ENCODE measurements at regions not wholly inside any gene's neighbourhood (a gene's known extent, or its start where the extent isn't known, plus 50 kb on each side); places are given as distances from the start of the nearest gene placed in this dataset.

GRCh38 chr3:132987396-132987795 is 50.8 kb upstream of the TMEM108 start:
- no peaks in the 10 kb centered on the region for H3K36me3 Mint-ChIP-seq (ENCODE audit: low read depth, unreplicated experiment)
- no peak overlapping the region for H3K4me3 Mint-ChIP-seq (ENCODE audit: unreplicated experiment)
- no peak overlapping the region for H3K27ac Mint-ChIP-seq (ENCODE audit: unreplicated experiment)
- no peaks in the 10 kb centered on the region for H3K9me3 Mint-ChIP-seq (ENCODE audit: unreplicated experiment)
- peaks cover 2% of the 10 kb centered on the region for H3K27me3 Mint-ChIP-seq (ENCODE audit: unreplicated experiment)
- DNase-seq (ENCODE audit: low spot score) = no peak
- TF ChIP-seq CTCF (IDR thresholded peaks at IDR 0.05; ENCODE audit: unreplicated experiment) = no peak
- H3K4me1 Mint-ChIP-seq (ENCODE audit: unreplicated experiment) = no peaks in the 10 kb centered on the region

GRCh38 chr3:132984181-132984580 is 54.0 kb upstream of the TMEM108 start:
- Mint-ChIP-seq H3K4me3 (ENCODE audit: unreplicated experiment) (no peak overlapping the region), H3K4me1 (ENCODE audit: unreplicated experiment) (no peaks in the 10 kb centered on the region), H3K27ac (ENCODE audit: unreplicated experiment) (no peak overlapping the region), H3K27me3 (ENCODE audit: unreplicated experiment) (peaks cover 2% of the 10 kb centered on the region), H3K9me3 (ENCODE audit: unreplicated experiment) (no peaks in the 10 kb centered on the region), H3K36me3 (ENCODE audit: low read depth, unreplicated experiment) (no peaks in the 10 kb centered on the region)
- TF ChIP-seq CTCF (IDR thresholded peaks at IDR 0.05; ENCODE audit: unreplicated experiment) = no peak
- no peak for DNase-seq (ENCODE audit: low spot score)

GRCh38 chr3:132983143-132983770 is 54.9 kb upstream of the TMEM108 start:
- Mint-ChIP-seq H3K9me3 (ENCODE audit: unreplicated experiment) (no peaks in the 10 kb centered on the region), H3K27me3 (ENCODE audit: unreplicated experiment) (peaks cover 2% of the 10 kb centered on the region), H3K4me1 (ENCODE audit: unreplicated experiment) (peaks cover under 1% of the 10 kb centered on the region), H3K36me3 (ENCODE audit: low read depth, unreplicated experiment) (no peaks in the 10 kb centered on the region), H3K4me3 (ENCODE audit: unreplicated experiment) (no peak overlapping the region), H3K27ac (ENCODE audit: unreplicated experiment) (no peak overlapping the region)
- TF ChIP-seq CTCF (IDR thresholded peaks at IDR 0.05; ENCODE audit: unreplicated experiment) = no peak
- no peak for DNase-seq (ENCODE audit: low spot score)

- no peak overlapping the region for H3K27ac Mint-ChIP-seq (ENCODE audit: unreplicated experiment)
- H3K4me3 Mint-ChIP-seq (ENCODE audit: unreplicated experiment) = no peak overlapping the region
- no peaks in the 10 kb centered on the region for H3K36me3 Mint-ChIP-seq (ENCODE audit: low read depth, unreplicated experiment)
- peaks cover 7% of the 10 kb centered on the region for H3K4me1 Mint-ChIP-seq (ENCODE audit: unreplicated experiment)
- H3K9me3 Mint-ChIP-seq (ENCODE audit: unreplicated experiment) = no peaks in the 10 kb centered on the region
- DNase-seq (ENCODE audit: low spot score) = no peak
- peaks cover 2% of the 10 kb centered on the region for H3K27me3 Mint-ChIP-seq (ENCODE audit: unreplicated experiment)
- no peak for TF ChIP-seq CTCF (IDR thresholded peaks at IDR 0.05; ENCODE audit: unreplicated experiment)
Observed at GRCh38 chr3:132981719-132982118, 56.5 kb upstream of the TMEM108 start.

GRCh38 chr3:132980102-132980501 is 58.1 kb upstream of the TMEM108 start:
- TF ChIP-seq CTCF (IDR thresholded peaks at IDR 0.05; ENCODE audit: unreplicated experiment) = no peak
- Mint-ChIP-seq H3K9me3 (ENCODE audit: unreplicated experiment) (no peaks in the 10 kb centered on the region), H3K27me3 (ENCODE audit: unreplicated experiment) (no peaks in the 10 kb centered on the region), H3K27ac (ENCODE audit: unreplicated experiment) (no peak overlapping the region), H3K4me1 (ENCODE audit: unreplicated experiment) (peaks cover 7% of the 10 kb centered on the region), H3K4me3 (ENCODE audit: unreplicated experiment) (no peak overlapping the region), H3K36me3 (ENCODE audit: low read depth, unreplicated experiment) (no peaks in the 10 kb centered on the region)
- DNase-seq (ENCODE audit: low spot score) = no peak

Measured in endothelial cell (in vitro differentiated cells).